ENCODE measurements at regions not wholly inside any gene's neighbourhood (a gene's known extent, or its start where the extent isn't known, plus 50 kb on each side); places are given as distances from the start of the nearest gene placed in this dataset.

- Mint-ChIP-seq H3K4me3 (ENCODE audit: unreplicated experiment) (no peak overlapping the region), H3K27me3 (ENCODE audit: unreplicated experiment) (peaks cover 2% of the 10 kb centered on the region), H3K27ac (ENCODE audit: unreplicated experiment) (no peak overlapping the region), H3K9me3 (ENCODE audit: unreplicated experiment) (no peaks in the 10 kb centered on the region), H3K36me3 (ENCODE audit: unreplicated experiment) (no peaks in the 10 kb centered on the region), H3K4me1 (ENCODE audit: unreplicated experiment) (no peaks in the 10 kb centered on the region)
- no peak for TF ChIP-seq CTCF (IDR thresholded peaks at IDR 0.05)
- no peak for DNase-seq (ENCODE audit: extremely low spot score, unreplicated experiment)
Observed at GRCh38 chr17:55577687-55578086, 66.4 kb upstream of the SMIM36 start.

GRCh38 chr17:55576996-55577586, 65.8 kb upstream of the SMIM36 start:
- Mint-ChIP-seq H3K27me3 (ENCODE audit: unreplicated experiment) (peaks cover 2% of the 10 kb centered on the region), H3K27ac (ENCODE audit: unreplicated experiment) (no peak overlapping the region), H3K9me3 (ENCODE audit: unreplicated experiment) (no peaks in the 10 kb centered on the region), H3K4me1 (ENCODE audit: unreplicated experiment) (no peaks in the 10 kb centered on the region), H3K36me3 (ENCODE audit: unreplicated experiment) (no peaks in the 10 kb centered on the region), H3K4me3 (ENCODE audit: unreplicated experiment) (no peak overlapping the region)
- TF ChIP-seq CTCF (IDR thresholded peaks at IDR 0.05): no peak
- DNase-seq (ENCODE audit: extremely low spot score, unreplicated experiment): no peak

GRCh38 chr17:55576237-55576995, 65.2 kb upstream of the SMIM36 start:
- TF ChIP-seq CTCF (IDR thresholded peaks at IDR 0.05): no peak
- no peaks in the 10 kb centered on the region for H3K9me3 Mint-ChIP-seq (ENCODE audit: unreplicated experiment)
- H3K27me3 Mint-ChIP-seq (ENCODE audit: unreplicated experiment): peaks cover 2% of the 10 kb centered on the region
- DNase-seq (ENCODE audit: extremely low spot score, unreplicated experiment): no peak
- no peaks in the 10 kb centered on the region for H3K36me3 Mint-ChIP-seq (ENCODE audit: unreplicated experiment)
- H3K4me1 Mint-ChIP-seq (ENCODE audit: unreplicated experiment): no peaks in the 10 kb centered on the region
- H3K27ac Mint-ChIP-seq (ENCODE audit: unreplicated experiment): no peak overlapping the region
- no peak overlapping the region for H3K4me3 Mint-ChIP-seq (ENCODE audit: unreplicated experiment)

- DNase-seq (ENCODE audit: extremely low spot score, unreplicated experiment): no peak
- TF ChIP-seq CTCF (IDR thresholded peaks at IDR 0.05): no peak
- H3K4me1 Mint-ChIP-seq (ENCODE audit: unreplicated experiment): no peaks in the 10 kb centered on the region
- H3K4me3 Mint-ChIP-seq (ENCODE audit: unreplicated experiment): no peak overlapping the region
- H3K9me3 Mint-ChIP-seq (ENCODE audit: unreplicated experiment): no peaks in the 10 kb centered on the region
- no peak overlapping the region for H3K27ac Mint-ChIP-seq (ENCODE audit: unreplicated experiment)
- H3K27me3 Mint-ChIP-seq (ENCODE audit: unreplicated experiment): peaks cover 2% of the 10 kb centered on the region
- no peaks in the 10 kb centered on the region for H3K36me3 Mint-ChIP-seq (ENCODE audit: unreplicated experiment)
Observed at GRCh38 chr17:55575058-55575636, 63.9 kb upstream of the SMIM36 start.

- DNase-seq (ENCODE audit: extremely low spot score, unreplicated experiment): no peak
- Mint-ChIP-seq H3K27ac (ENCODE audit: unreplicated experiment) (no peak overlapping the region), H3K9me3 (ENCODE audit: unreplicated experiment) (no peaks in the 10 kb centered on the region), H3K4me3 (ENCODE audit: unreplicated experiment) (no peak overlapping the region), H3K27me3 (ENCODE audit: unreplicated experiment) (peaks cover 2% of the 10 kb centered on the region), H3K4me1 (ENCODE audit: unreplicated experiment) (no peaks in the 10 kb centered on the region), H3K36me3 (ENCODE audit: unreplicated experiment) (no peaks in the 10 kb centered on the region)
- TF ChIP-seq CTCF (IDR thresholded peaks at IDR 0.05): no peak
Observed at GRCh38 chr17:55572599-55572998, 61.3 kb upstream of the SMIM36 start.
